Ureter (tissue), 1 donor: ENCODE measurements at regions not wholly inside any gene's neighbourhood (a gene's known extent, or its start where the extent isn't known, plus 50 kb on each side); places are given as distances from the start of the nearest gene placed in this dataset.

Source experiments
- DNase-seq: peaks from one replicate; pipeline ENCODE4 v3.0.0-alpha.2; 2020; ENCODE audit warnings: low spot score
- donor health status: DM: yes; HTN: yes; CAD: no.

GRCh38 chr12:66910366-66910974, 231.6 kb upstream of the GRIP1 start:
- no peak for DNase-seq

GRCh38 chr12:66915306-66915904, 236.5 kb upstream of the GRIP1 start:
- no peak for DNase-seq

GRCh38 chr12:66916189-66916588, 237.3 kb upstream of the GRIP1 start:
- DNase-seq = no peak

- no peak for DNase-seq
Observed at GRCh38 chr12:66919466-66919865, 240.6 kb upstream of the GRIP1 start.

- DNase-seq = no peak
Observed at GRCh38 chr12:66920205-66920604, 241.3 kb upstream of the GRIP1 start.

- DNase-seq = no peak
Observed at GRCh38 chr12:66921151-66921550, 242.3 kb upstream of the GRIP1 start.

- no peak for DNase-seq
Observed at GRCh38 chr12:66925083-66925482, 246.2 kb upstream of the GRIP1 start.

GRCh38 chr12:66929121-66929520, 250.2 kb upstream of the GRIP1 start:
- no peak for DNase-seq

GRCh38 chr12:66931091-66931490, 252.2 kb upstream of the GRIP1 start:
- no peak for DNase-seq

- DNase-seq = no peak
Observed at GRCh38 chr12:66932126-66932525, 253.2 kb upstream of the GRIP1 start.

GRCh38 chr12:66934302-66935062, 255.6 kb upstream of the GRIP1 start:
- DNase-seq = no peak

- no peak for DNase-seq
Observed at GRCh38 chr12:66941150-66941549, 262.3 kb upstream of the GRIP1 start.

- DNase-seq = no peak
Observed at GRCh38 chr12:66942741-66943465, 264.0 kb upstream of the GRIP1 start.

GRCh38 chr12:66944365-66944764, 265.5 kb upstream of the GRIP1 start:
- DNase-seq = no peak

- DNase-seq = no peak
Observed at GRCh38 chr12:66945189-66945817, 266.4 kb upstream of the GRIP1 start.

- DNase-seq = no peak
Observed at GRCh38 chr12:66947119-66947518, 268.2 kb upstream of the GRIP1 start.

GRCh38 chr12:66952668-66953067, 273.8 kb upstream of the GRIP1 start:
- no peak for DNase-seq

- no peak for DNase-seq
Observed at GRCh38 chr12:66956300-66956699, 277.4 kb upstream of the GRIP1 start.

- DNase-seq = no peak
Observed at GRCh38 chr12:66959276-66959675, 280.4 kb upstream of the GRIP1 start.

- no peak for DNase-seq
Observed at GRCh38 chr12:66960006-66960405, 281.1 kb upstream of the GRIP1 start.

- no peak for DNase-seq
Observed at GRCh38 chr12:66960704-66961690, 282.1 kb upstream of the GRIP1 start.
